ENCODE measurements at regions not wholly inside any gene's neighbourhood (a gene's known extent, or its start where the extent isn't known, plus 50 kb on each side); places are given as distances from the start of the nearest gene placed in this dataset.

- DNase-seq = no peak
Observed at GRCh38 chr3:182234881-182235280, 523.2 kb downstream of the SOX2 start.

GRCh38 chr3:182235504-182235903, 523.8 kb downstream of the SOX2 start:
- no peak for DNase-seq

- no peak for DNase-seq
Observed at GRCh38 chr3:182238126-182238525, 526.4 kb downstream of the SOX2 start.

- DNase-seq = no peak
Observed at GRCh38 chr3:182239316-182239715, 527.6 kb downstream of the SOX2 start.

DNA sequence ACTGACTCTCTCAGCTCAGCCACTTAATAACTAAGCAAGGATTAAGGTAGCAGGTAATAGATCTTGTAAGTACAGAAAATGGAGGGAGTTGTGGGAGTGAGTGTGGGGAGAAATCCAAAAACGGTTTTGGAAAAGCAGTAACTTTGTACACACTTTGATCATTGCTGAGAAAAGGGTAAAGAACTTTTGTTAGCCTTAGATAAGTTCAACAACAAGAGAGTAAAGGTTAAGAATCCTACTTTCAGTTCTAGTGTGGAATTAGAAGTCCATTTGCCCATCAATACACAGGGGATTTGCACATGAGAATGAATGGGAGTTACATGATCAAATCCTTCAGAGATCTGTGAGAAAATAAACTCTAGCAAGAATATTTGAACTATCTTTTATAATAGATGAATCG, 528.7 kb downstream of the SOX2 start:
- DNase-seq = no peak

DNA sequence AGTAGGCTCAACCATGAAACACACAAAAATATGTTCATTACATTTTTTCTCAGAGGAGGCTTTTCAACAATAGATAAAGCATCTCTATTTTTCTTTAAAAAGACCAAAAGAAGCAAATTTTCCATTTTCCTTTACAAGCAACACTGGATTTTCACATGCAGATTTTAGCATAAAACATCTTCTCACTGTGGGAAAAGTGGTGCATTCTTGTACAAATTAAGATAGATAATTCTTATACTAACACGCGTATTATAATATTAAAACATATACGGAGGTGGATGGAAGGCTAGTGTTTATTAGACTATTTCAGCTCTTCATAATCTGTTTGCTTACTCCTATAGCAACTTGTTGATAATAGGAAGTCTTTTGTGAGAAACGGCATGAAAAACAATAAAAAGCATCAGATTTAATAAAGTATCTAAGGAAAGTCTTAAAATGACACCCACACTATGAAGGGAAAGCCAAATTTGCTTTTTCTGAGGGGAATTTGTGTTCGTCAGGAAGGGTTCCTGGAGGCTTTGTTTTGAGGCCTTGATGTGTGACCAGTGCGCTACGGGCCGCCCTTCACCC, 529.6 kb downstream of the SOX2 start:
- DNase-seq = no peak

DNA sequence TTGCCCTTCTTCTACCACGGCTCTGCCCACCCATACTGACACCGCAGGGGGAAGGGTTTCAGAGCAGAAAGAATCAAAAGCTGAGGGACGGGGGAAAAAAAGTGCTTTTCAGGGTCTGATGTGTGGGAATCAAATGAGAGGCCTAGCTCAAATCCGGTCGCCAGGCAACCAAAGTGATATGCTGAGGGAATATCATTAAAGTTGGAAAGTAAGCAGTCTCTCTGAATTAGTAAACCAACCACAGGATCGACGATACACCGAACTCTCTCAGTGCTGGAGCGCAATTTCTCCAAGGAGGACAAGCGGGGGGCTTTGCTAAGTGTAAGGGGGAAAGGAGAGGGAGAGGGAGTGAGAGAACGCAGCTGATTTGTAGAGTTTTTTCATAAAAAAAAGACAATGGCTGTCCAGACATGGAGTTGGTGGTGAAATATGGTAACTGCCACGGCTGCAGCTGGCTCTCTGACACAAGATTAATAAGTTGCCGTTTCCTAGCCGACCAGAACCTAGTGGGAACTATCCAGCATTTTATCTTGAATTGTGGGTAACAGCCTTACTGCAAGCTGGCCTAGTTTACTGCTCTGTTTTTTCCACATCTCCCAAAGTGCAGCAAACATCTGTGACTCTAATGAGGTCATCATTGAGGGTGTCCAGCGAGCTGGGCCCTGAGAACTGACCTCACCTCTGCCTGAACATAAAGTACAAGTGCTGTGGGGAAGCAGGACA, 530.2 kb downstream of the SOX2 start:
- DNase-seq = no peak

DNA sequence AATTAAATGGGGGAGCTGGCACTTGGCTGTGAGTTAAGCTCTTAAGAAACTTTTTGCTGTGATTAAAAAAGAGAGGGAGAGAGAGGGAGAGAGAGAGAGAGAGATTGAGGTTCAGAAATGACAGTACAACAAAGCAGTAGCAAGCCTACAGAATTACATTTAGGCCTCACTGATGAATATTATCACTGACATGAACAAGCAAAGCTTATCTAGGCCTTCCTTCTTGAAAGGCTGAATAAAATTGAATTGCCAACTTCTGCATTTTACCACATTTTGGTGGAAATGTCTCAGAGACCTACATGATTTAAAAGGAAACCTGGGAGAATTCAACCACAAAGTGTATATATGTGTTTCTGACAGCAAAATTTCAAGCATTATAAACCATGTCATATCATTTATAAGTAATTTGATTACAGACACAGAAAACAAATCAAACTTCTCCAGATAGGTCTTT, 530.8 kb downstream of the SOX2 start:
- DNase-seq = no peak

DNA sequence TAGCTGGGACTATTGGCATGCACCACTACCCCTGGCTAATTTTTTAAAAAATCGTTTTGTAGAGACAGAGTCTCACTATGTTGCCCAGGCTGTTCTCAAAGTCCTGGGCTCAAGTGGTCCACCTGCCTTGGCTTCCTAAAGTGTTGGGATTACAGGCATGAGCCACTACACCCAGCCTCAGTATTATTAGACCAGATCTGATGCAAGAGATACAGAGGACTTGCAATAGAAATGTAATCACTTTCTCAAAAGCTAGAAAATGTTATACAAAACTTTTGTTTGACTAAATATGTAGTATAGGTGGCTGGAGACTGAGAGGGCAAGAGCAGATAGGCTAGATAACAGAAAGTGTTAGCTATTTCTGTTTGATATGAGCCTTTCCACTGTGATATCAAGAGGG, 531.9 kb downstream of the SOX2 start:
- no peak for DNase-seq

DNA sequence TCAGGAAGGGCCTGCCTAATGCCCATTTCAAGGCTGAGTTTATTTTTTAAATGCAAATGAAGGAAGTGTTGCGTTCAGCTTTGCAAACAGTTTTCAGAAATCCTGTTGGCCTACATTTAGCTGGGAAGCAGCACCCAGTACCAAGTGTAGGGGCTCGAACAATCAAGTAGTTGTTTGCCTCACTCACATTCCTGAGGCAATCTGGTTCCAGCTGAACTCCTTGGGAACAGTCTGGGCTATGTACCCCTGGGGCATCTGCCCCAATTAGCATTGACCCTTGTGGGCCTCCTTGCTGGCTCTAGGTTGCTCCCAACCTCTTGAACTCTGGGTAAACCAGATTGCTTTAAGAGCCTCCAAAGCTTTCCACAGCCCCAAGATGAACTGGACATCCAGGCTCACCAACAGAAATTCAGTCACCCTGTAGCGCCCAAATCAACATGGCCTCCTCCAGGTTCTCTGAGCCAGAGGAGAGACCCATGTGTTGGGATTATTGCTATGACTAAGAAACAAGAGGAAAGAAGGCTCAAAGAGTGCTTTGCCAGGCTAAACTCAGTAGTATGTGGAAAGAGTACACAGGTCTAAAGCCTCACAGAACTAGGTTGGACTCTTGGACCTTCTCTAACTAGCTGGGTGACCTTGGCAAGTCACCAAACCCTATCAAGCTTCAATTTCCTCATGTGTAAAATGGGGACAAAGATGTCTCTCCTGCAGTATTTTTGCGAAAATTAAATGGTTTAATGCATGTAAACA, 532.7 kb downstream of the SOX2 start:
- no peak for DNase-seq

DNA sequence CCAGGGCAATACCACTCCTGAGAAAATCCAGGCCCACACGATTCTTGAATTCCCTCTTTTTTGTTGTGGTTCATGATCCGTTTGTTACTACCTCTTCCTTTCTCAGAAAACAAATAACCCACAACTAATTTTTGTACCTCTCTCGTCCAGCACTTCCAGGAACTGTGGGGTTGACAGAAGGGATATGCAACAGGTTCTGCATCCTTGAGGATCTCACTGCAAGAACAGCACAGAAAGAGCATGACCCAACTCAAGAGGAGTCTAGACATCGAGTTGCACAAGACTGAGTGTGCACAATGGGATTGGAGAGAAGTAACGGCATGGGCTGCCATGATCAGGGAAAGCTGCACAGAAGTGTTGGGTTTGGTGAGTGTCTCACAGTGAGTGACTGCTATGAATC, 533.3 kb downstream of the SOX2 start:
- no peak for DNase-seq

DNA sequence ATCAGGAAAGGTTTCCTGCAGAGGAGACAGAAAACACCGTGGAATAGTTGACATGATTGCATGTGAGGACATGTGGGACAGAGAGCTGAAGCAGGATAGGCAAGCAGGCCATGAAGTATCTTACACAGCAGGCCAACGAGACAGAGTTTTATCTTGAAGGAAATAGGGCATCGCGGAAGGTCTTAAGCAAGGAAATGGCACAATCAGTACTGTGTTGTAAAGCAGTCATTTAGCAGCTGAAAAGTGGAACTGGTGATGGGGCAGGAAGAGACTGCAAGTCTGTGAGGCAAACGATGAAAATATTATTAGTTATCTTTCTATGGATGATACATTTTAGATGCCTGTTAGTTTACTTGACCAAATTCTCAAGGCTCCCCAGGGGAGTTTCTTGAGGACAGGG, 535.1 kb downstream of the SOX2 start:
- no peak for DNase-seq

GRCh38 chr3:182248349-182248880, 536.7 kb downstream of the SOX2 start:
- DNase-seq = no peak

DNA sequence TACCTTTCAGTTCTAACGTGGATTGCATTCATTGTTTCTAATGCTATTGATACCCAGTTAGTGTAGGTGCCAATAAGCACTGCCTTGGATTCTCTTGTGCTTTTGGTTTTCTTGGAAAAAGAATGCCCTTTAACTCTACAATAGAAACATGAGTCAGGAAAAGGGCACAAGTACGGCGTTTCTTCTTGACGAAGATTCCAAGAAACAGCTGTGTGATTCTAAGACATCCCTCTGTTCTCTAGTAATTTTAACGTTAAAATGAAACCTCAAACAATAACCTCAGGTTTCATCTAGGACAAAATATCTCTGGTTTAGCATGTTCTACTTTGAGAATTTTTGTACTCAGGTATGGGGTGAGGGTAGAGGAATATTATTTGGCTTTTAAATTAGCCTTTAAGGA, 540.5 kb upstream of the ATP11B start:
- no peak for DNase-seq

DNA sequence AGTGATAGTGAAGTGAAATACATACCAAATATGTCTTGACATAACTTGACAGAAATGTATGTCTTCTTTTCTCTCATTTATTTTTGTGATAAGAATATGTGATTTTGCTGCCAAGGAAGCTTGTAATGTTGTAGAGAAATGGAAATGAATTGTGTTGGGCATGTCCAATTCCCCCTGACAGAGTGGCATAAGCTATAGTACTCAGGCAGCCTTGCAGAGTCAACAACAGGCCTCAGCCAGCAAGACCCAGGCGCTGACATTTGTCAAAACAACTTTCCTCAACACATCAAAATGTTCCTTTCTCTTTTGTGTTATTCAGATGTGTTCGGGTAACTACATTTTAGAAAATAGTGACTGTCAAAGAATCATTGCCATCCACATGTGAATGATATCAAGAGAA, 538.1 kb upstream of the ATP11B start:
- no peak for DNase-seq

GRCh38 chr3:182257361-182257760, 535.9 kb upstream of the ATP11B start:
- DNase-seq = no peak

GRCh38 chr3:182258538-182259177, 534.6 kb upstream of the ATP11B start:
- DNase-seq = no peak

GRCh38 chr3:182259579-182259978, 533.7 kb upstream of the ATP11B start:
- DNase-seq = no peak

DNA sequence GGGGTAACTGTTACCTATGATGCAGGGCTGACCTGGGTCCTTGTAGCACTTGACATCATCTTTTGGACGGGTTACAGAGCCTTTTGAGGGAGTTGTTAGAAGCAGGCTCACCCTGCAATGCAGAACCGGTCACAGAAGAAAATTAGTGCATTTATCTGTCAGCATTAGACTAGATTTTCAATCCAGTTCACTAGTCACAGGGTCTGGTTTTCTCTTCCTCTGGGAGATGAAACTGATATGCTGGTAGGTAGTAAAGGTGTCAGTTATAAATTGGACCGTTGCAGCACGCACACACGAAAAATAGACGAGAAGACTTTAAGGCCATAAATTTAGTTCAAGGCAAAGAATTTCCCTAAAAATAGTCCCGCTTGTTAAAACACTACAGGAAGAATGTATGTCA, 532.3 kb upstream of the ATP11B start:
- DNase-seq = no peak

- no peak for DNase-seq
Observed at GRCh38 chr3:182268711-182269110, 524.6 kb upstream of the ATP11B start.

GRCh38 chr3:182276512-182276911, 516.8 kb upstream of the ATP11B start:
- no peak for DNase-seq

GRCh38 chr3:182284793-182285192, 508.5 kb upstream of the ATP11B start:
- DNase-seq = no peak

DNA sequence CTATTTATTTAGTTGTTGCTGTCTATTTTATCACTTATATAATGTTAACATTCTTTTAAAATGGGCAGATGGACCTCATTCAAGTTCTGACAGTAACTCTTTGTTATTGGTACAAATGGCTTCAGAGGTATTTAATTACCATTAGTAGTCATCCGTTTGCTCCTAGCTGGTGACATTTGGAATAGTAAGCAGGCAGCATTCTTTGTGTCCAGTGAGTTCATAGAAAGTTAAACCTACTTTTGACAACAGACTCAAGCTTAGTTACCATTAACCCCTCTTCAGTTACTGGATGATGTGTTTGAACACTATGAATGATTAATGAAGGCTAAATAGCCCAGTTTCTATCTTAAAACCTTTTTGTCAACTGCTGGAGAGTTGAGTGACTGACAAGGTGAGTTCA, 500.7 kb upstream of the ATP11B start:
- no peak for DNase-seq

DNA sequence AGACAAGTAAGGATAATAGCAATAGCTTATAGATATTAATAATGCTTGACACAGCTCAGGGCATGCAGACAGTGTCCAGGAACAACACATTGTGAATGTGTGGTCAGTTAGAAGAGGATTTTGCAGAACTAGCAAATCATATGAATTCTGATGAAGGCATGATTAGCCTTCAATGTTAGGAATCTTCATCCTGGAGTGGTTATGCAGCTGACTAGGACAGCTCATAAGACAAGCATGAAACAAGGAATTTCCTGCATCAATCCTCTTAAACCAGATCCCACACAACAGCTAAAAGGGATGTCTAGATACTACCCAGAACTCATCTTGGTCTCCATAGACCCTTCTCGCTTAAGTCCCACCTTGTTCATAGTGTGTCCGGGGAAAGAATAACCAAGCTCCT, 499.0 kb upstream of the ATP11B start:
- no peak for DNase-seq
